Fibroblast of skin of right quadriceps (primary cell): ENCODE measurements at regions not wholly inside any gene's neighbourhood (a gene's known extent, or its start where the extent isn't known, plus 50 kb on each side); places are given as distances from the start of the nearest gene placed in this dataset.
"Not testable (repeated sequence)": the region's sequence is repeated elsewhere in the genome, so short reads cannot be mapped to it uniquely, and the experiment has no call there.

Experiments
- DNase-seq: peaks from one replicate; pipeline ENCODE4 v3.0.0-alpha.2; 2013

- DNase-seq: peak; percentile 2
These were observed 286.4 kb downstream of the PRDM5 start for GRCh38 chr4:120636120-120636630.

GRCh38 chr4:120633810-120634209 is 288.7 kb downstream of the PRDM5 start:
- DNase-seq: peak; percentile 23

- DNase-seq: peak; percentile 1
These were observed 292.1 kb downstream of the PRDM5 start for GRCh38 chr4:120630427-120630826.

- DNase-seq: no peak
These were observed 292.9 kb downstream of the PRDM5 start for GRCh38 chr4:120629546-120630108.

- no peak for DNase-seq
These were observed 299.9 kb downstream of the PRDM5 start for GRCh38 chr4:120622601-120623000.

GRCh38 chr4:120617171-120617570 is 305.4 kb downstream of the PRDM5 start:
- DNase-seq: no peak

GRCh38 chr4:120616041-120616440 is 306.5 kb downstream of the PRDM5 start:
- DNase-seq: no peak

GRCh38 chr4:120613778-120614177 is 308.7 kb downstream of the PRDM5 start:
- DNase-seq: no peak

GRCh38 chr4:120611092-120611491 is 311.4 kb downstream of the PRDM5 start:
- no peak for DNase-seq

GRCh38 chr4:120591038-120591437 is 331.5 kb downstream of the PRDM5 start:
- DNase-seq: no peak

- no peak for DNase-seq
These were observed 332.7 kb downstream of the PRDM5 start for GRCh38 chr4:120589787-120590186.

- DNase-seq: no peak
These were observed 353.8 kb downstream of the PRDM5 start for GRCh38 chr4:120568731-120569130.

- DNase-seq: no peak
These were observed 360.9 kb downstream of the PRDM5 start for GRCh38 chr4:120561648-120562047.

- peak; percentile 25 for DNase-seq
These were observed 365.2 kb downstream of the PRDM5 start for GRCh38 chr4:120557372-120557771.

GRCh38 chr4:120555058-120555457 is 367.5 kb downstream of the PRDM5 start:
- DNase-seq: no peak

- DNase-seq: no peak
These were observed 368.4 kb downstream of the PRDM5 start for GRCh38 chr4:120554086-120554485.

- not testable (repeated sequence) for DNase-seq
These were observed 371.8 kb downstream of the PRDM5 start for GRCh38 chr4:120550624-120551220.

GRCh38 chr4:120549011-120549570 is 373.4 kb downstream of the PRDM5 start:
- DNase-seq: no peak

- no peak for DNase-seq
These were observed 377.1 kb downstream of the PRDM5 start for GRCh38 chr4:120545391-120545790.

- no peak for DNase-seq
These were observed 377.7 kb downstream of the PRDM5 start for GRCh38 chr4:120544838-120545237.

- no peak for DNase-seq
These were observed 381.9 kb downstream of the PRDM5 start for GRCh38 chr4:120540625-120541024.

GRCh38 chr4:120536884-120537283 is 385.6 kb downstream of the PRDM5 start:
- DNase-seq: no peak

- DNase-seq: no peak
These were observed 394.1 kb downstream of the PRDM5 start for GRCh38 chr4:120528428-120528827.

GRCh38 chr4:120526033-120526432 is 396.5 kb downstream of the PRDM5 start:
- no peak for DNase-seq

- DNase-seq: no peak
These were observed 397.4 kb downstream of the PRDM5 start for GRCh38 chr4:120525106-120525505.
